GM12892 (cell line): ENCODE measurements at regions not wholly inside any gene's neighbourhood (a gene's known extent, or its start where the extent isn't known, plus 50 kb on each side); places are given as distances from the start of the nearest gene placed in this dataset.

Source experiments
- POLR2A ChIP-seq: IDR thresholded peaks from 2 replicates; pipeline ENCODE4 v1.6.1; 2011; ENCODE audit warnings: low read depth, low read length, control low read depth
- TAF1 ChIP-seq: IDR thresholded peaks from 2 replicates; pipeline ENCODE4 v1.6.1; 2011; ENCODE audit warnings: low read depth, mild to moderate bottlenecking, control low read depth, low read length, borderline replicate concordance

GRCh38 chr3:116927918-116928317, 218.3 kb downstream of the TUSC7 start:
- no peak for TF ChIP-seq POLR2A
- TF ChIP-seq TAF1 = no peak
